ENCODE measurements at regions not wholly inside any gene's neighbourhood (a gene's known extent, or its start where the extent isn't known, plus 50 kb on each side); places are given as distances from the start of the nearest gene placed in this dataset.

- no peak for TF ChIP-seq CTCF (IDR thresholded peaks at IDR 0.05; ENCODE audit: insufficient read depth, low read length, poor library complexity, severe bottlenecking)
- H3K36me3 ChIP-seq (ENCODE audit: control insufficient read depth, insufficient read depth, low read length), result no peaks in the 10 kb centered on the region
- no peak for DNase-seq (ENCODE audit: extremely low read depth, insufficient read length)
- no peak overlapping the region for H3K4me3 ChIP-seq (replicated peaks; ENCODE audit: low read depth, low read length)
- H3K27me3 ChIP-seq (replicated peaks; ENCODE audit: control insufficient read depth, insufficient read depth, low read length), result no peaks in the 10 kb centered on the region; the same call in 1 of the 2 replicates
Observed at GRCh38 chr9:21730899-21731298, 71.5 kb upstream of the MTAP start.

- no peaks in the 10 kb centered on the region for H3K36me3 ChIP-seq (ENCODE audit: control insufficient read depth, insufficient read depth, low read length)
- H3K27me3 ChIP-seq (replicated peaks; ENCODE audit: control insufficient read depth, insufficient read depth, low read length), result no peaks in the 10 kb centered on the region
- no peak overlapping the region for H3K4me3 ChIP-seq (replicated peaks; ENCODE audit: low read depth, low read length)
- no peak for TF ChIP-seq CTCF (IDR thresholded peaks at IDR 0.05; ENCODE audit: insufficient read depth, low read length, poor library complexity, severe bottlenecking)
- DNase-seq (ENCODE audit: extremely low read depth, insufficient read length), result no peak
Observed at GRCh38 chr9:21741151-21741550, 61.3 kb upstream of the MTAP start.

GRCh38 chr9:21744320-21744719 is 58.1 kb upstream of the MTAP start:
- H3K36me3 ChIP-seq (ENCODE audit: control insufficient read depth, insufficient read depth, low read length), result no peaks in the 10 kb centered on the region
- H3K4me3 ChIP-seq (replicated peaks; ENCODE audit: low read depth, low read length), result no peak overlapping the region
- DNase-seq (ENCODE audit: extremely low read depth, insufficient read length), result no peak
- TF ChIP-seq CTCF (IDR thresholded peaks at IDR 0.05; ENCODE audit: insufficient read depth, low read length, poor library complexity, severe bottlenecking), result no peak
- H3K27me3 ChIP-seq (replicated peaks; ENCODE audit: control insufficient read depth, insufficient read depth, low read length), result no peaks in the 10 kb centered on the region

- TF ChIP-seq CTCF (IDR thresholded peaks at IDR 0.05; ENCODE audit: insufficient read depth, low read length, poor library complexity, severe bottlenecking), result no peak
- Histone ChIP-seq H3K36me3 (ENCODE audit: control insufficient read depth, insufficient read depth, low read length) (no peaks in the 10 kb centered on the region), H3K4me3 (replicated peaks; ENCODE audit: low read depth, low read length) (no peak overlapping the region), H3K27me3 (replicated peaks; ENCODE audit: control insufficient read depth, insufficient read depth, low read length) (no peaks in the 10 kb centered on the region)
- no peak for DNase-seq (ENCODE audit: extremely low read depth, insufficient read length)
Observed at GRCh38 chr9:21744841-21745240, 57.6 kb upstream of the MTAP start.

GRCh38 chr9:21746550-21746949 is 55.9 kb upstream of the MTAP start:
- Histone ChIP-seq H3K27me3 (replicated peaks; ENCODE audit: control insufficient read depth, insufficient read depth, low read length) (no peaks in the 10 kb centered on the region), H3K36me3 (ENCODE audit: control insufficient read depth, insufficient read depth, low read length) (no peaks in the 10 kb centered on the region), H3K4me3 (replicated peaks; ENCODE audit: low read depth, low read length) (no peak overlapping the region)
- DNase-seq (ENCODE audit: extremely low read depth, insufficient read length), result no peak
- no peak for TF ChIP-seq CTCF (IDR thresholded peaks at IDR 0.05; ENCODE audit: insufficient read depth, low read length, poor library complexity, severe bottlenecking)

GRCh38 chr9:21747175-21747574 is 55.3 kb upstream of the MTAP start:
- H3K36me3 ChIP-seq (ENCODE audit: control insufficient read depth, insufficient read depth, low read length), result no peaks in the 10 kb centered on the region
- DNase-seq (ENCODE audit: extremely low read depth, insufficient read length), result no peak
- no peak for TF ChIP-seq CTCF (IDR thresholded peaks at IDR 0.05; ENCODE audit: insufficient read depth, low read length, poor library complexity, severe bottlenecking)
- no peak overlapping the region for H3K4me3 ChIP-seq (replicated peaks; ENCODE audit: low read depth, low read length)
- no peaks in the 10 kb centered on the region for H3K27me3 ChIP-seq (replicated peaks; ENCODE audit: control insufficient read depth, insufficient read depth, low read length)

All from GM06990 (cell line).